HG02885 (cell line): ENCODE measurements at regions not wholly inside any gene's neighbourhood (a gene's known extent, or its start where the extent isn't known, plus 50 kb on each side); places are given as distances from the start of the nearest gene placed in this dataset.
"Not testable (repeated sequence)": the region's sequence is repeated elsewhere in the genome, so short reads cannot be mapped to it uniquely, and the experiment has no call there.

Experiments
- ATAC-seq: cut with Tn5 transposase; IDR thresholded peaks from one replicate; pipeline ENCODE4 v1.9.1; 2021; ENCODE audit warnings: mild to moderate bottlenecking; ENCODE audit not compliant: unreplicated experiment, poor library complexity

GRCh38 chr4:174401471-174402130, 117.9 kb downstream of the CEP44 start:
- ATAC-seq = no peak

- ATAC-seq = not testable (repeated sequence)
Observed at GRCh38 chr4:174400603-174401302, 117.0 kb downstream of the CEP44 start.

- ATAC-seq = no peak
Observed at GRCh38 chr4:174398728-174399127, 115.0 kb downstream of the CEP44 start.

- ATAC-seq = no peak
Observed at GRCh38 chr4:174397366-174398155, 113.8 kb downstream of the CEP44 start.

- ATAC-seq = no peak
Observed at GRCh38 chr4:174396599-174397110, 112.9 kb downstream of the CEP44 start.

- ATAC-seq = no peak
Observed at GRCh38 chr4:174394915-174395314, 111.2 kb downstream of the CEP44 start.

- ATAC-seq = no peak
Observed at GRCh38 chr4:174389439-174389838, 105.7 kb downstream of the CEP44 start.

- ATAC-seq = no peak
Observed at GRCh38 chr4:174388461-174389145, 104.9 kb downstream of the CEP44 start.

- ATAC-seq = no peak
Observed at GRCh38 chr4:174387721-174388120, 104.0 kb downstream of the CEP44 start.

- no peak for ATAC-seq
Observed at GRCh38 chr4:174387143-174387542, 103.4 kb downstream of the CEP44 start.

- no peak for ATAC-seq
Observed at GRCh38 chr4:174383783-174384182, 100.1 kb downstream of the CEP44 start.

- ATAC-seq = not testable (repeated sequence)
Observed at GRCh38 chr4:174382938-174383605, 99.4 kb downstream of the CEP44 start.
